GM19438 (cell line): ENCODE measurements at regions not wholly inside any gene's neighbourhood (a gene's known extent, or its start where the extent isn't known, plus 50 kb on each side); places are given as distances from the start of the nearest gene placed in this dataset.

Experiments used
- ATAC-seq: cut with Tn5 transposase; IDR thresholded peaks from one replicate; pipeline ENCODE4 v1.9.1; 2021; ENCODE audit warnings: low read depth; ENCODE audit not compliant: unreplicated experiment

DNA sequence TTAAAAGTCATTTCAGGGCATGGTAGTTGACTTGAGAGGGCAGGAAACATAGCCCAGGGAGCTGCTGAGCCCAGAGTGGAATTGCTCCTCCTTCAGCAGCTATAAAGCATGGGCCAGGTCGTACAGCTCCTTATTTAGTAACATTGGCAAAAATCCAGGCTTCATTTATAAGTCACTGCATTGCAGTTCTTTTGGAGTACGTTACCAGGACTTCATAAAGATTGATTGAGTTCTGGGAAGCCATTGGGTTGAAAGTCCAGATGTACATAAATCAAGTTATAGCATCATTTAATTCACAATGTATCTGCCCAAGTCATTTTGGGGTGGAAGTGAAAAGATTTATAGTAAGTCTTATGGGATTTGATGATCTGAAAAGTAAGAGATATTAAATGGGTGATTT is 53.0 kb upstream of the ANKEF1 start:
- no peak for ATAC-seq

DNA sequence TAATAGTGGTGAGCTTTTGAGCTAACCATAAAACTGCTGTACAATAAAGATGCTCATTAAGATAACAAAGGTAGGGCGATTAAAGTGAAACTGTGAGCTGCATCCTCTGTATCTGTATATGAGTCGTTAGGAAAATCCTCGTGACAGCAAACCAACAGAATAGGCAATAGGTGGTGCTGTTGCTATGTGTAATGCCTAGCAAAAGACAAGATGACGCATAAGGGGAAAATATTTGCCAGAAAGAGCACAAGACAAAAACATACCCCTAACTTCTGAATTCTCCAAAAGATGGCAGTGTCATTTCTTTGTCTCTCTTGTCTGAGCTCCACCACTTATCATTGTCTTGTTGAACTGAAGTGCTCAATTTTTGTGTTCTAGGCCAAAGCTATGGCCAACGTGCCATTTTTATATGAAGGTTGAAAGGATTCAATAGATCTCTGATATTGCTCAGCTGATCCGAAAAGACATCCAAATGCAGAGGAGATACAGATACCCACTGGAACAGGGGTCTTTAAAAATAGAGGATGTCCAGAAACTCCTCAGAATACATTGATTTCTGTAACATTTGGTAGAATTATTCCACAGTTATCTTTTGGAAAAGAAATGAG is 56.3 kb upstream of the ANKEF1 start:
- peak; percentile 88 for ATAC-seq

DNA sequence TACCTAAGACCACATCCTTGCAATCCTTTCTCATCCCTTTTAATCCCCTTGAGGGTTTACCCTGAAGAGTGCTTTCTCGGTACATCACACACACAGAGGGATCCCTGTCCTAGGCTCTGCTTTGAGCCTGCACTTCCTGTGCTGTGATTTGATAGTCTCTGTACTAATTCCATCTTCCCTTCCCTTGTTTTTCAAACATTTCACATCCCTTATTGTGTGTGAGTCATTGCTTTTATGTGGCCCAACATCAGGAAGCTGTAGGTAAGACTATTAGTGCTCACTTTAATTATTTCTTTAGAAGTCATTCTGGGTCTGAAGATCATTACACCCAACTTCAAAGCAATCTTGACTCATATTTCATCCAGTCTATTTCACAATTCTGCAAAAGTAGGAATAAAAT is 57.2 kb upstream of the ANKEF1 start:
- no peak for ATAC-seq

DNA sequence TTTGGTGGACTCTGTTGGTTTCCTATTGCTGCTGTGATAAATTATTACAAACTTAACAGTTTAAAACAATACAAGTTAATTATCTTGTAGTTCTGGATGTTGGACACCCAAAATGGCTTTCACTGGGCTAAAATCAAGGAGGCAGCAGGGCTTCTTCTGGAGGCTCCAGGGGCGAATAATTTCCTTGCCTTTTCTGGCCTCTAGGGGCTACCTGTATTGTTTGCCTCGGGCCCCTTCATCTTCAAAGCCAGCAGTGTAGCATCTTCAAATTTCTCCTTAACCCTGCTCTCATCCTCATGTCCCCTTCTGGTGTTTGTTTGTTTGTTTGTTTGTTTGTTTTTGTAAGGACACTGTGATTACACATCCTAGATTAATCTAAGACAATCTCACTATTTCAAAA is 60.5 kb upstream of the ANKEF1 start:
- ATAC-seq: no peak

DNA sequence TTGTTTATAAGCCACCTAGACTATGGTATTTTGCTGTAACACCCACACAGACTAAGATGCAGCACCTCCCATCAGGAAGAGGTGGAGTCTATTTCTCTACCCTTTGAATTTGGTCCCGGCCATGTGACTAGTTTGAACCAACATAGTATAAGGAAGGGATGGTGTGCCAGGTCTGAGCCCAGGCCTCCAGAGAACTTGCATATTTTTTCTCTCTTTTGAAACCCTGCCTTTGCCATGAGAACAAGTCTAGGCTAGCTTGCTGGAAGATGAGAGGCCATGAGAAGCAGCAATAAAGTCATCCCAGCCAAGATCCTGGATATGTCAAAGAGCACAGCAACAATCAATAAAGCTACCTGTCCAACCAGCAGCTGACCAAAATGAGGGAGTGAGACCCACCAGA is 63.0 kb upstream of the ANKEF1 start:
- ATAC-seq: no peak

DNA sequence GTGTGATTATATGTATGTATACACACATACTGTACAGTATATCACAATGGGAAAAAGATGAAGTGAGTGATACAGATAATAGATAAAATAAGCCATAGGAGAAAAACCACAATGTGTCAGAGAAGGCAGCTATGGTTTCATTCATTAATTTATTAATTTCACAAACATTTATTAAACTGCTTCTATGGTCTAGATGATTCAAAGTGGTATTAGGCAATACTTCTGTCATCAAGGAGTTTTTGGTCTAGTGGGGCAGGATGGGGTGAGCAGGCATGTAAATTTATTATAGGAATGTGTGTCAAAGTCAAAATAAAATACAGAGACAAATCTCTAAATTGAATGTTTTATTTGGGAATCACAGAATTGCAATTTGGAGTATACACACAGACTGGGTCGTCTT is 65.2 kb upstream of the ANKEF1 start:
- no peak for ATAC-seq

DNA sequence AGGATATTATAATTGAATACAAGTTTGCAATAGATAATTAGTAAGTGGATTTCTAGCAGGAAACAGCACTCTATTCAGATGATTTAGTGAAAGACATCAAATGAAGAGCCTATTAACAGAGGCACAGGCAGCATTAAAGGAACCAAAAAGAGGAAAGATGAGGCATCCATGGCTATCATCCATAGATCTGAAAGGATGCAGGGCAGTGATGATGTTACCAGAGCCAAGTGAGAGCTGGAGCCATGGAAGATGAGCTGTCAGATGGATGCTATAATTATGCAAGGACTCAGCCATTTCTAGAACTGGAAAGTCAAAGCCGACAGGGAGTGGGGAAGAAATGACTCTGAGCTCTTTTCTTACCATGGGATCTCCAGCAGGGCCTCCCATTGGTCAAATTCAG is 66.8 kb upstream of the ANKEF1 start:
- no peak for ATAC-seq

DNA sequence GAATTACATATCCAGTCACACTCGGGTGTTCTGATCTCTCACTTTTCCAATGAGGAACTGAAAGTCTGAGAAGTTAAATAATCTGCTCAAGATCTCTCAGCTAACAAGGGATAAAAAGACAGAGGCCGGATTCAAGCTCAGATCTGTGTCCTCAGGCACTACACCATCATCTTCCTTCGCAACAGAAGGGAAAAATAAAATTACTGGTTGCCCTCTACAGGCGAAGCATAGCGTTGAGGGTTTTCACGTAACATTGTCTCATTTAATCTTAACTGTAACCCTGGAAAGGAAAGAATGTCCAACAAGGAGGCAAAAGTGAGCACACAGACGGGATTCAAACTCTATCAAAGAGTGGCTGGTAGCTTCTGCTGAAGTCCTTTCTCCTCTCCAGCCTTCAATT is 67.8 kb upstream of the ANKEF1 start:
- no peak for ATAC-seq

DNA sequence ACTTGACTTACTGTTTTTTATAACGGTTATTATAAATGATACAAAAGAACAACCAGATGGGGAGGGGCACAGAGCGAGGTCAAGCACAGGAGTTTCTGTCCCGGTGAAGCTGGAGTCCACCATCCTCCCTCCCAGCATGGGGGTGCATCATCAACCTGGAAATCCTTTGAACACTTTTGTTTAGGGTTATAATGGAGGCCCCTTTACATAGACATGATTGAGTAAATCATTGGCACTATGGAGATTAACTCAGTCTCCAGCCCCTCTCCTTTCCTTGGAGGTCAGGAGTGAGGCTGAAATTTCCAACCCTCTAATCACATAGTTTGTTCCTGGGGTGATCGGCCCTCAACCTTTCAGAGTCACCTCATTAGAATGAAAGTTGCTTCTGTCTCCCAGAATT is 71.8 kb upstream of the ANKEF1 start:
- no peak for ATAC-seq

DNA sequence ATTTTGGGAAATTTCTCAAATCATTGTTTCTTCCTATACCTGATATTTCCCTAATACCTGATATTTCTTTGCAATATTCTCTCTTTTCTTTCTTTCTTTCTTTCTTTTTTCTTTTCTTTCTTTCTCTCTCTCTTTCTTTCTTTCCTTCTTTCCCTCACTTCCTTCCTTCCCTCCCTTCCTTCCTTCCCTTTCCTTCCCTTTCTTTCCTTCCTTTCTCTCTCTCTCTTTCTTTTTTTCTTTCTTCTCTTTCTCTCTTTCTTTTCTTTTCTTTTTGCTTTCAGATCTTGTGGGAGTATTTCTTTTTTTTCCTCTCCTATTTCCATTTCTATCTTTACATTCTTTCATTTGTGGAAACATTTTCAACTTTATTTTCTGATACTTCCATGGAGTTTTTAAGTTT is 76.1 kb upstream of the ANKEF1 start:
- ATAC-seq: no peak

DNA sequence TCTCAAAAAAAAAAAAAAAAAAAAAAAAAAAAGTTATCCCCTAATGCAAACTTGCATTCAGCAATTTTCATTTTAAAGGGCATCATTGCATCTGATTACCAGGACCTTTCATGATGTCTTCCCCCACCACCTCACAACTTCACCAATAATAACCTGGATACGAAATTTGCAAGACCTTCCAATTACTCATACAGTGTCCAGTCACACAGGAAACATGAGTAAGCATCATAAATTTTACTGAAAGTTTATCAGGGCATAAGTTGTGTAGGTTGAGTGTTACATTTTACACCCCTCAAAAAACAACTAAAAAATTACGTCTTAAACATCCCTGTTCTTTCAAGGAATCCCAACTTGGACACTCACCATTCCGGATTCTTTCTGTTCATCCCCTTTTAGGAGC is 79.1 kb upstream of the ANKEF1 start:
- ATAC-seq: no peak

DNA sequence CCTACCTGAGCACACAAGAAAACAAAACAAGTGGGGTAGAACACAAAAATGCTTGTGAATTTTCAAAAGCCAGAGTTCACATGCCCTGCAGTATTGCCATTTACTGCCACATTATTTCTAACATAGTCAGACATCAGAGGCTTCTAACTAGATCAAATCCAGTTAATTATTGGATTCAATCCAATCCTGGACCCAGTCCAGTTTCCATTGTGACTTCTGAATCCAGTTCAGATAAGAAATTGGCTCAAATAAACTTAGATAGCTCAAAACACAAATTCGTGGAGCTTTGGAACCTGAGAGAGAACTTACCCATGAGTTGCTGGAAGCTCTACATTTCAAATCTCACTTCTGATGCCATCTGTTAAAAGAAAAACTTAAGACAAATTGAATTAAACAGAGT is 85.2 kb upstream of the ANKEF1 start:
- ATAC-seq: no peak

DNA sequence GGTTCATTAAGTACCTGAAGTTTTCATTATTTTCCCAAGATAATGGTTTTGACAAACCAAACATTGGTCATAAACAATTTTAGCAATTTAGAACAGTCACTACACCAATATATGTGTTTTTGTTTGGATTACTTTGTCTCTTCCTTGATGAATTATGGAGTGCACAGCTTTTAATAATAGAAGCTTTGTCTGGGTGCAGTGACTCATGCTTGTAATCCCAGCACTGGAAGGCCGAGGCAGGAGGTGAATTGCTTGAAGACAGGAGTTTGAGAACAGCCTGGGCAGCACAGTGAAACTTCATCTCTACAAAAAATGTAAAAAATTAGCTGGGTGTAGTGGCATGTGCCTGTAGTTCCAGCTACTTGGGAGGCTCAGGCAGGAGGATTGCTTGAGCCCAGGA is 89.4 kb upstream of the ANKEF1 start:
- ATAC-seq: no peak

DNA sequence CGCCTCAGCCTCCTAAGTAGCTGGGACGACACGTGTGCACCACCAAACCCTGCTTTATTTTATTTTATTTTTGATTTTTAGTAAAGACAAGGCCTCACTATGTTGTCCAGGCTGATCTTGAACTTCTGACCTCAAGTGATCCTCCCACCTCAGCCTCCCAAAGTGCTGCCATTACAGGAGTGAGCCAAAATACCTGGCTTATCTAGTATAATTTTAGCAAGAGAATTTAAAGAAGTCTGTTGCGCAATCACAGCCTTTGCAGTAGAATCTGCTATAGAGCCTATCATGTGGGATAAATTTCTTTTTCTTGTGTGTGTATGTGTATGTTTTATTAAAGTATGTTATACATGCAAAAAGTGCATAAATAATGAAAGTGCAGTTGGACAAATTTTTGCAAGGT is 92.1 kb upstream of the ANKEF1 start:
- no peak for ATAC-seq

DNA sequence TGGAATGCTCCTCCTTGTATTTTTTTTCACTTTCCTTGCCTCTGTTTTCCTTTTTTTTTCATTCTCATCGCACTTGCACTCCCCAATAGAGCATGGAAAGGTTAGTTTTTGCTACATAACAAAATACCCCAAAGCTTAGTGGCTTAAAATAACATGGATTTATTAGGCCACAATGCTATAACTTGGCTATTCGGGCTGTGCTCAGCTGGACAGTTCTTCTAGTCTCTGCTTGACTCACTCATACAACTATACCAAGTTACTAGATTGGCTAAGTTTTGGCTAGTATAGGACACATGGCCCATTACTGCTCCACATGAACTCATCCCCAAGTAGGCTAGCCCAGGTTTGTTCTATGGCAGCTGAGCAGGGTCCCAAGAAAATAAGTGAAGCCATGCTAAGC is 94.5 kb upstream of the ANKEF1 start:
- ATAC-seq: no peak

DNA sequence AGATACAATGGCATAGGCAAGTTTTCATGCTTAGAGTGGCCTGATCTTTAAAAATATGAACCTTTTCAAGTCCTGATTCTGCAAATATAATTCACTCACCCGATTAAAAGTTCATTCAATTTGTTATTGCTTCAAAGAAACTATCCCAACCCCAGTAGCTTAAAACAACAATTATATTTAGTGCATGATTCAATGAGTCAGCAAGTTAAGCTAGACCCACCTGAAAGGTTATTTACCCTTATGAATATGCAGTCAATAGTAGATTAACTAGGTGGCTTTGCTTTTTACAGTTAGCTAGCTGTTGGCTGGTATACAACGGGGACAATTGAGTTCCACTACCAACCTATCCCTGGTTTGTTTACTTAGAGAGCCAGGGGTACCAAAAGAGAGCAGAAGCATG is 95.6 kb upstream of the ANKEF1 start:
- no peak for ATAC-seq

DNA sequence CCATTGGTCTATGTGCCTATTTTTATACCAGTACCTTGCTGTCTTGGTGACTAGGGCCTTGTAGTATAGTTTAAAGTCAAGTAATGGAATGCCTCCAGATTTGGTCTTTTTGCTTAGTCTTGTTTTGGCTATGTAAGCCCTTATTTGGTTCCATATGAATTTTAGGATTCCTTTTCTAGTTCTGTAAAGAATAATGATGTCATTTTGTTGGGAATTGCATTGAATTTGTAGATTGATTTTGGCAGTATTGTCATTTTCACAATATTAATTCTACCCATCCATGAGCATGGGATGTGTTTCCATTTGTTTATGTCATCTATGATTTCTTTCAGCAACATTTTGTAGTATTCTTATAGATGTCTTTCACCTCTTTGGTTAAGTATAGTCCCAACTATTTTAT is 96.4 kb upstream of the PAK5 start:
- no peak for ATAC-seq

DNA sequence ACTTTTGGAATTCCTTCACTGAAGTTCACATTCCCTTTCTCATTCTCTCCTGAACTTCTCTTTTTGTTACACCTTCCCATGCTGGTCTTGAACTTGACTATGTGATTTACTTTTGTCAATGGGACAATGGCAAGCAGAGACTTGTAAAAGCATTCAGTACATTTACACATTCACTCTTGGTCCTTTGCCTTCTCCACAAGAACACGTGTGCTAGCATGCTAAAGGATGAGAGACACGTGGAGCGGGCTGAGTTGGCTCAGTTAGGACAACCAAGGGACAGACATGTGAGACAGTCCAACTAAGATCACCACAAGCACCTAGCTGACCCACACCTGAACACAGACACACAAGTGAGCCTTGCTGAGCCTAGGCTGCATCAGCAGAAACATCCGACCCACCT is 91.3 kb upstream of the PAK5 start:
- no peak for ATAC-seq

DNA sequence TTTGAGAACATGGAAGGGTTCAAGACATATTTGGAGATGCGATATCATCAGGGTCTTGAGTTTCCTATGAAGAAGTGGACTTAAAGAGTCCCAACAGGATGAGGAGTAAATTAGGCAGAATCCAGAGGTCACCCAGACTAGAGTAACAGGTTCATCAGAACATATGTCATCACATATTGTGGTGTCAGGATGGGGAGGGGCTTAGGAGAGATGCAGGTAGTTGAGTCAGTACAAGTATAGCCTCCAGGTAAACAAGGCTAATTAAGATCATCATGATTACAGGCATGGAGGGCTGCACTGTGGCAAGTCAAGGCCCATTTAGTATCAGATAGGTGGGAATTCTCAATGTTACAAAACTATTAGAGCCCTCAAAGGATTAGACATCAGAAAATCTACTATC is 90.1 kb upstream of the PAK5 start:
- ATAC-seq: no peak

DNA sequence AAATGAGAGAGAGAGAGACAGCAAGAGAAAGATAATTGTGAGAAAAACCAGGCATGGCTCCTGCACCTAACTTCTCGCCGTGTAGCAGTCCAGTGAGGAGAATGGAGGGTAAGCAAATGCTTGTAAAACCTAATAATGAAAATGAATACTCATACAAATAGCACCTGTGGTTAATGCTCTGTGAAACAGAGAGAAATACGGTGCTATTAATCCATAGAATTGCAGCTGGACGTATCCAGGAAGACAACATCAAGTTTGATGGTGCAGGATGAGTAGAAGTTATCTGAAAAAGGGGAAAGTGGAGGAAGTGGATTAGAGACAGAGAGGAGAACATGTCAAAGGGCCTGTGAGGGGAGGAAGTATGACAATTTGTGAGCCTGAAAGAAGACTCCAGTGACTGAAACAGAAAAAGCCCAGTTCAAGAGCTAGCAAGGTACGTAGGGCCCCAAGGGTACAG is 89.4 kb upstream of the PAK5 start:
- peak; percentile 82 for ATAC-seq

DNA sequence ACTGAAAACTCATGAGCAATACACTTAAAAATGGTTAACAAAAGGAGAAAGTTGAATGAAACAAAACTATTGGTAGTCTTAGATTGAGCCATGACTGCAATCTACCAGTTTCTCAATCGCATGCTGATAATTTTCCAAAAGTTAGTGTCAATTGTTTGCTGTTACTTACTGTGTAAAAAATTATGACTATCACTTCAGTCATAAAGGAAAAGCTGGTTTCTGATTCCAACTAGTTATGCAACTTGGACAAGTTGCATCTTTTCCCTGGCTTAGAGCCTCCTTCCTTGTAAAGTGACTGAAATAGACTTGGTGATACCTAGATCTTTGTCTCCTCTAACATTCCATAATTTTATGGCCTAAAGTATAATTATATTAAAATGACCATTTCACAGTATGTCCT is 88.3 kb upstream of the PAK5 start:
- no peak for ATAC-seq

DNA sequence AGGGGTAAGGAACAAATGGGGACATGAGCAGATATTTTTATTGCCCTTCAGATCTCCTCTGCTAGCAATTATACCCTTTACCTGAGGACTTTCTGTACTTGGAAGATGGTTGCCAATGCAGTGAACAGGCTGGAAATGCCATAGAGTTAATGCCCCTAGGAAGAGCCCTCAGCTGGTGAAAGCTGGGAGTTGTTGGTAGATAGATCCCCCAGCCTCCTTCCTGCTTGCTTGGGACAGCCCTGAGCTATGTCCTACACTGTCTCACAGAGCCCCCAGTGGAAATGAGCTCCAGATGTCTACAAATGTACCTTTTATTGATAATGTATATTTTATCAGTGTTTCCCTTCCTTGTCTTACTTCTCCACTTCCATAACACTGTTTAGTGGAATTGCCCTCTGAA is 87.6 kb upstream of the PAK5 start:
- ATAC-seq: no peak

DNA sequence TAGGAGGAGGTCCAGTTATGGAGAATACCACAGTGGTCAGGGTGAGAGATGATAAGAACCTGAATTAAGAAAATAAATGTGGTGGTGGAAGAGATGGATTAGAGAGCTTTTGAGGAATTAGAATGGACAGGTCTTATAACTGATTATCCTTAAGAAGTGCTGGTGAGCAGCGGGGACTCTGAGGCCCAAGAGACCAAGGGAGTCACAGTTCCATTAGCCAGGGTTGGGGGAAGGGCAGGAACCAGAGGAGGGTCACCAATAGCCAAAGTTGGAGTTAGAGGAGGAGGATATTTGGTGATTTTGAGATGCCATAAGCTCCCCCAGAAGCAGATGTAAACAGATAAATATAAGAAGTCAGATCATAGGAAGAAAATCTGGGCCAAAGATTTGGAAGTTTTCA is 87.1 kb upstream of the PAK5 start:
- no peak for ATAC-seq
